Cardiac fibroblast (primary cell): ENCODE measurements at regions not wholly inside any gene's neighbourhood (a gene's known extent, or its start where the extent isn't known, plus 50 kb on each side); places are given as distances from the start of the nearest gene placed in this dataset.
"Not testable (repeated sequence)": the region's sequence is repeated elsewhere in the genome, so short reads cannot be mapped to it uniquely, and the experiment has no call there.

Experiments
- DNase-seq, 2 donors: peaks; one replicate each; pipeline versions ENCODE4 v3.0.0 to v3.0.0-alpha.2; 2010; ENCODE audit warnings: low read depth in 2 of 2
- H3K4me3 ChIP-seq, 2 donors: replicated peaks in 1 of 2; 1 replicate in 1 of 2; 2 replicates in 1 of 2; pipeline ENCODE4 v1.5.1; 2011; ENCODE audit warnings: low read depth in 2 of 2, low read length in 2 of 2, mild to moderate bottlenecking in 2 of 2, moderate library complexity in 1 of 2
- TF ChIP-seq, protein P1 (sequence below): IDR thresholded peaks from one replicate; pipeline ENCODE4 v1.5.1; 2011; ENCODE audit warnings: low read depth, mild to moderate bottlenecking, low read length, inconsistent platforms

DNA sequence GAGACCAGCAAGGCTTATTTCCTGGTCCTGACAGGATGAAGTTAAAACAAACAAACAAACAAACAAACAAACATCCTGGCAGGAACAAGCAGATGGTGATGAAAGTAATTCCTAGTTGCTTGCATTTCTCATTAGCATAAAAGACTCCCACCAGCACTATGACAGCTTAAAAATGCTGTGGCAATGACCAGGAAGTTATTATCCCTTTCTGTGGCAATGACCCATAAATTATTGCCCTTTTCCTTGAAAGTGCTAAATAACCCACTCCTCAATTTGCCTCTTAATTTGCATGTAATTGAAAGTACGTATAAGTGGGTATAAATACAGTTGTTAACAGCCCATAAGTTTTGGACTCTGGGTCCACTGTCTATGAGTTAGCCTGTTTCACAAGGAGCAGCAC lies 727.6 kb upstream of the NEGR1 start:
- H3K4me3 ChIP-seq, result no peak overlapping the region
- TF ChIP-seq, protein P1, sequence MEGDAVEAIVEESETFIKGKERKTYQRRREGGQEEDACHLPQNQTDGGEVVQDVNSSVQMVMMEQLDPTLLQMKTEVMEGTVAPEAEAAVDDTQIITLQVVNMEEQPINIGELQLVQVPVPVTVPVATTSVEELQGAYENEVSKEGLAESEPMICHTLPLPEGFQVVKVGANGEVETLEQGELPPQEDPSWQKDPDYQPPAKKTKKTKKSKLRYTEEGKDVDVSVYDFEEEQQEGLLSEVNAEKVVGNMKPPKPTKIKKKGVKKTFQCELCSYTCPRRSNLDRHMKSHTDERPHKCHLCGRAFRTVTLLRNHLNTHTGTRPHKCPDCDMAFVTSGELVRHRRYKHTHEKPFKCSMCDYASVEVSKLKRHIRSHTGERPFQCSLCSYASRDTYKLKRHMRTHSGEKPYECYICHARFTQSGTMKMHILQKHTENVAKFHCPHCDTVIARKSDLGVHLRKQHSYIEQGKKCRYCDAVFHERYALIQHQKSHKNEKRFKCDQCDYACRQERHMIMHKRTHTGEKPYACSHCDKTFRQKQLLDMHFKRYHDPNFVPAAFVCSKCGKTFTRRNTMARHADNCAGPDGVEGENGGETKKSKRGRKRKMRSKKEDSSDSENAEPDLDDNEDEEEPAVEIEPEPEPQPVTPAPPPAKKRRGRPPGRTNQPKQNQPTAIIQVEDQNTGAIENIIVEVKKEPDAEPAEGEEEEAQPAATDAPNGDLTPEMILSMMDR, result no peak
- DNase-seq, result no peak

DNA sequence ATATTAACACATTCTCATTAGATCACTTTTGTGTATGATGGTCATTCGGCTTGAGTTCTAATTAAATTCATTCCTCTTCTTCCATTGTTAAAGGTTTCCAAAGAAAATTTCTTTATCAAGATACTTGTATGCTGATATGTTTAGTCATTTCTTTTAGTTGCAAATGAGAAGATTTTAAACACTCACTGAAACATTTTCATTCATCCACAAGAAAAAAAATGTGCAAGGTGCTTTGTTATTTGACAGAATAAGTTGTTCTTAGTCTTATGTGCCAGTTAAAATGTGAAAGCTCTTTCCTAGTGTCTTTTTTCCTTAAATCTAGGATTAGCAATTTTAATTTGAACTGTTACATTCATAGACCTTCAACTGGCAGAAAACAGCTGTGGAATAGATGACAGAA lies 727.0 kb upstream of the NEGR1 start:
- H3K4me3 ChIP-seq, result no peak overlapping the region
- no peak for DNase-seq
- TF ChIP-seq, protein P1, result no peak

DNA sequence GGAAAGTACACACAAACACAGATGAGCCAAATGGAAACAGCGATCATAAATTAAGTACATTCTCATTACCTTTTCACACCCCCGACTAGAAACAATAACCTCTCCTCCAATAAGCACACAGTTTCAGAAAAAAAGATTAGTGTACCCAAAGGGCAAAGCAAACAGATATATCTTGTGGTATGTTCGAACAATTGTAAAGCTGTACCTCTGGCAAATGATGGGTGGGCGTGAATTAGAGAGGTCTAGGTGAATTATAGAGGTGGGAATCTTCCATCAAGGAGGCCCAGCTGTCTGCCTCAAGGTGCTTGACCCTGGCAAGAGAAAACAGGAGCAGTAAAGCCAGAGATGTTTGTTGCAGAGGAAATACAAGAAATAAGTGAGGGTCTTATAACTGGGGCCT lies 715.3 kb upstream of the NEGR1 start:
- no peak overlapping the region for H3K4me3 ChIP-seq
- DNase-seq, result no peak
- TF ChIP-seq, protein P1, result no peak

DNA sequence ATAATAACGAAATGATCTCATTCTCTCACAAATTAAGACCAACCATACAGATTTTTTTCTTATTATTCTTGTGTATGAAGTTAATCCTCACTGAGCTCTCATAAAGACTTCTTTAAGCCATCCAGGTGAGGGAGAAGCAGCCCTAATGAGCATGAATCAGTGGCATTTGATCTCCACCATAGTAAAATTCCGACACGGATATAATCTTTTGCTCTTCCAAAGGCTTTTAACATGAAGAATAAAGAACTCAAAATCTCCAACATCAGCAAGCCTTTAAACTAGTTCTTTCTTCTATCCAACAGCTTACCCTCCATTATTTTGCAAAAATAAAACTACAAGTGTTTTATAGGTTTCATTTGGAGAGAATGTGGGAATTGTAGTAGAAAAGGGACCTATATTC lies 714.7 kb upstream of the NEGR1 start:
- no peak for DNase-seq
- TF ChIP-seq, protein P1, result no peak
- H3K4me3 ChIP-seq, result no peak overlapping the region

DNA sequence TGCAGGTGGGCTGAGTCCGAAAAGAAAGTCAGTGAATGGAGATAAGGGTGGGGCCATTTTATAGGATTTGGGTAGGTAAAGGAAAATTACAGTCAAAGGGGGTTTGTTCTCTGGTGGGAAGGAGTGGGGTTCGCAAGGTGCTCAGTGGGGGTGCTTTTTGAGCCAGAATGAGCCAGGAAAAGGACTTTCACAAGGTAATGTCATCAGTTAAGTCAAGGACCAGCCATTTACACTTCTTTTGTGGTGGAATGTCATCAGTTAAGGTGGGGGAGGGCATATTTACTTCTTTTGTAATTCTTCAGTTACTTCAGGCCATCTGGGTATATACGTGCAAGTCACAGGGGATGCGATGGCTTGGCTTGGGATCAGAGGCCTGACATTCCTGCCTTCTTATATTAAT lies 705.5 kb upstream of the NEGR1 start:
- not testable (repeated sequence) for H3K4me3 ChIP-seq, DNase-seq

DNA sequence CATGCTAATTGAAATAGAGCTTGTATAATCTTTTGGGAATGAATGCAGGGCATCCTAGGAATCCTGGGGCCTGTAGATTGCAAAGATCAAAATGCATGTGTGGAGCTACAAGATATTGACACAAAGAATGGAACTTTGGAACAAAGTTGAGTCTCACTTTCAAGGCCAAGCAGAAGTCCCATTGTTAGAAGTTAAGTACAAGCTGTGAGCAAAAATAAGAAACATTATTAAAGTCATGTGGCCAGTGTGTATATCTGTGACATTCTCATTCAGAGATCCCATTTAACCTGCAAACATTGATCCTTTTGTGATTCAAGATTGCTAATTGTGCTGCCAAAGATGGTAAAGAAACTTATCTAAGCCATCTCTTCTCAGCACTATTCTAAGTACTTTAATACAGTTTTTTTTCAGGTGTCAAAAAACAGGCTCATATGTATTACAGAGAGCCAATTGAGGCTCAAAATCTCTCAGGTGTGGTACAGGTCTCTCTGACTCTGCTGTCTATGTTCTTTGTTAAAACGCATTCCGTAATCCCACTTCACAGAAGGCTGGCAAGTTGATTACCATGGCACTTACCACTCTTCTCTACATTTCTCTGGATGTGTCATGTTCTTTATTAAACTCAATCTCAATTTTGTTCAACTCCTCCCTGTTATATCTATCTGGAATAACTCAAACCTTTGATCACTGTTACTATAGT lies 704.4 kb upstream of the NEGR1 start:
- no peak for DNase-seq
- TF ChIP-seq, protein P1, result no peak

DNA sequence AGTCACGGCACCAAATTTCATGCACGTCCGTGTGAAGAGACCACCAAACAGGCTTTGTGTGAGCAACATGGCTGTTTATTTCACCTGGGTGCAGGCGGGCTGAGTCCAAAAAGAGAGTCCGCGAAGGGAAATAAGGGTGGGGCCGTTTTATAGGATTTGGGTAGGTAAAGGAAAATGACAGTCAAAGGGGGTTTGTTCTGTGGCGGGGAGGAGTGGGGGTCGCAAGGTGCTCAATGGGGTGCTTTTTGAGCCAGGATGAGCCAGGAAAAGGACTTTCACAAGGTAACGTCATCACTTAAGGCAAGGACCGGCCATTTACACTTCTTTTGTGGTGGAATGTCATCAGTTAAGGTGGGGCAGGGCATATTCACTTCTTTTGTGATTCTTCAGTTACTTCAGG lies 702.7 kb upstream of the NEGR1 start:
- H3K4me3 ChIP-seq, DNase-seq: not testable (repeated sequence)

More for the DNA sequence above, 704.4 kb upstream of the NEGR1 start:
- no peak overlapping the region for H3K4me3 ChIP-seq

DNA sequence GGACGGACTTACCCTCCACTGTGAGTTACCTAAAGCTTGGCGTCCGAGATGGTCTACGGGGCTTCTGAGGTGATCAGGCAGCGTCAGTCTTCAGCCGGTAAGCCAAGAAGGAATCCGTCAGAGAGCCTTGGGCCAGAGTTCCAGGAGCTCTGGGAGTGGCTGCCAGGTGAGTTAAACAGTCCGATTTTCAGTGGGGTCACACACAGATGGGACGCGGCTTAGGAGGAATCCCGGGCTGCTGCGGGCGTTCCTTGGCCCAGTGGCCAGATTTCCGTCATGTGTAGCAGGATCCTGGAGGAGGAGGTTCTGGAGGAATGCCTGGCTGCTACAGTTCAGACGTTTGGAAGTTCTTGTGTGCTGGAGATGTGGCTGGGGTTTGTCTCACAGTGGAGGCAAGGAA lies 700.7 kb upstream of the NEGR1 start:
- not testable (repeated sequence) for H3K4me3 ChIP-seq, DNase-seq
